H1 (cell line): ENCODE measurements at regions not wholly inside any gene's neighbourhood (a gene's known extent, or its start where the extent isn't known, plus 50 kb on each side); places are given as distances from the start of the nearest gene placed in this dataset.

Source experiments
- CTCF ChIA-PET: fragments of 300-600 bp; sonication (Branson Sonifier 250); formaldehyde crosslinking; loops from one replicate; lab custom pipeline; 2021; ENCODE audit not compliant: partially characterized antibody; lab: Charles Lee
- POLR2A ChIA-PET: fragments of 300-600 bp; sonication (Branson Sonifier 250); formaldehyde crosslinking; loops from one replicate; lab custom pipeline; 2021; ENCODE audit warnings: inconsistent platforms; ENCODE audit not compliant: partially characterized antibody; lab: Charles Lee
- DNase-seq, 2 experiments: peaks; one replicate each; pipeline versions ENCODE4 v3.0.0 to v3.0.0-alpha.2; 2010 to 2022; ENCODE audit warnings: low spot score in 2 of 2, low read depth in 1 of 2, mixed read lengths in 1 of 2
- FAIRE-seq: peaks from 2 replicates; lab custom pipeline; 2011; peaks lifted over from hg19 to GRCh38; lab: Jason Lieb, UNC
- H2AFZ ChIP-seq: 2 replicates; pipeline ENCODE4 v1.8.1; 2012; ENCODE audit warnings: low read length, inconsistent platforms
- H2AK5ac ChIP-seq: 2 replicates; pipeline ENCODE4 v1.6.1; 2013; ENCODE audit warnings: low read depth, low read length
- H2BK120ac ChIP-seq: replicated peaks from 2 replicates; pipeline ENCODE3; 2013; ENCODE audit warnings: low read depth, low read length, inconsistent platforms
- H2BK12ac ChIP-seq: 2 replicates; pipeline ENCODE4 v1.6.1; 2013; ENCODE audit warnings: low read depth, low read length
- H2BK15ac ChIP-seq: 2 replicates; pipeline ENCODE4 v1.6.1; 2013; ENCODE audit warnings: low read length
- H2BK20ac ChIP-seq: 2 replicates; pipeline ENCODE4 v1.6.1; 2013; ENCODE audit warnings: low read length
- H2BK5ac ChIP-seq: 2 replicates; pipeline ENCODE4 v1.6.1; 2013; ENCODE audit warnings: low read depth, low read length
- H3K14ac ChIP-seq: 2 replicates; pipeline ENCODE4 v1.6.1; 2013; ENCODE audit warnings: inconsistent platforms; ENCODE audit not compliant: insufficient read length
- H3K18ac ChIP-seq: 2 replicates; pipeline ENCODE4 v1.6.1; 2013; ENCODE audit warnings: low read length; ENCODE audit errors: extremely low read depth
- H3K23ac ChIP-seq: 2 replicates; pipeline ENCODE4 v1.6.1; 2013; ENCODE audit warnings: inconsistent platforms; ENCODE audit not compliant: insufficient read length
- H3K23me2 ChIP-seq: 2 replicates; pipeline ENCODE4 v1.6.1; 2013; ENCODE audit warnings: low read depth, low read length
- H3K27ac ChIP-seq: 2 replicates; pipeline ENCODE4 v1.6.1; 2011; ENCODE audit warnings: low read depth, low read length, inconsistent platforms
- H3K27me3 ChIP-seq, 4 experiments: replicated peaks in 1 of 4; 1 replicate in 1 of 4; 2 replicates in 3 of 4; pipeline versions ENCODE4 v1.6.1 to v1.8.1; 2011 to 2013; ENCODE audit warnings: low read length in 3 of 4, mild to moderate bottlenecking in 3 of 4, inconsistent platforms in 2 of 4, mixed read lengths in 2 of 4, moderate library complexity in 1 of 4; ENCODE audit not compliant: control insufficient read depth in 3 of 4, insufficient read depth in 3 of 4; ENCODE audit errors: extremely low read depth in 1 of 4
- H3K36me3 ChIP-seq, 4 experiments: 2 replicates each; pipeline versions ENCODE4 v1.6.1 to v1.8.1; 2011 to 2013; ENCODE audit warnings: mild to moderate bottlenecking in 4 of 4, low read length in 3 of 4, moderate library complexity in 2 of 4, control low read depth in 1 of 4, inconsistent platforms in 1 of 4; ENCODE audit not compliant: insufficient read depth in 4 of 4, control insufficient read depth in 2 of 4
- H3K4ac ChIP-seq: replicated peaks from 2 replicates; pipeline ENCODE3; 2013; ENCODE audit warnings: low read length, low read depth, mixed read lengths, inconsistent platforms; ENCODE audit not compliant: insufficient read length
- H3K4me1 ChIP-seq, 4 experiments: replicated peaks in 1 of 4; 1 replicate in 1 of 4; 2 replicates in 3 of 4; pipeline versions ENCODE4 v1.6.1 to v1.8.1; 2011 to 2013; ENCODE audit warnings: low read length in 3 of 4, inconsistent platforms in 2 of 4, mixed read lengths in 1 of 4; ENCODE audit not compliant: insufficient read depth in 4 of 4, control insufficient read depth in 3 of 4
- H3K4me2 ChIP-seq, 2 experiments: 2 replicates each; pipeline versions ENCODE4 v1.6.1 to v1.8.1; 2011 to 2013; ENCODE audit warnings: low read depth in 2 of 2, low read length in 2 of 2, control low read depth in 1 of 2, inconsistent platforms in 1 of 2, mild to moderate bottlenecking in 1 of 2; ENCODE audit not compliant: insufficient read depth in 1 of 2
- H3K4me3 ChIP-seq, 4 experiments: fragments of 200-600, 300-600 bp in 1 of 4; sonication (generic), shearing (Covaris generic), sonication (Bioruptor Twin) in 1 of 4; 2 replicates each; pipeline versions ENCODE4 v1.5.1 to v1.8.1; 2011 to 2016; ENCODE audit warnings: low read length in 4 of 4, low read depth in 3 of 4, control low read depth in 2 of 4, inconsistent platforms in 2 of 4, mild to moderate bottlenecking in 2 of 4, mixed read lengths in 1 of 4, moderate library complexity in 1 of 4; ENCODE audit not compliant: insufficient read depth in 2 of 4; ENCODE audit errors: extremely low read depth in 1 of 4
- H3K56ac ChIP-seq: replicated peaks from 2 replicates; pipeline ENCODE3; 2013; ENCODE audit warnings: low read depth, mild to moderate bottlenecking, mixed read lengths, low read length, inconsistent platforms; ENCODE audit not compliant: insufficient read length
- H3K79me1 ChIP-seq: 2 replicates; pipeline ENCODE4 v1.6.1; 2013; ENCODE audit warnings: low read depth, low read length, control low read depth
- H3K79me2 ChIP-seq, 2 experiments: 2 replicates each; pipeline versions ENCODE4 v1.6.1 to v1.8.1; 2012 to 2013; ENCODE audit warnings: low read length in 2 of 2, mild to moderate bottlenecking in 2 of 2, inconsistent platforms in 1 of 2; ENCODE audit not compliant: insufficient read depth in 2 of 2, control insufficient read depth in 1 of 2
- H3K9ac ChIP-seq, 4 experiments: replicated peaks in 1 of 4; 1 replicate in 1 of 4; 2 replicates in 3 of 4; pipeline versions ENCODE4 v1.6.1 to v1.8.1; 2011 to 2013; ENCODE audit warnings: low read depth in 3 of 4, low read length in 3 of 4, control low read depth in 2 of 4, mild to moderate bottlenecking in 2 of 4, moderate library complexity in 2 of 4, inconsistent platforms in 1 of 4; ENCODE audit errors: extremely low read depth in 1 of 4
- H3K9me3 ChIP-seq, 2 experiments: 2 replicates each; pipeline versions ENCODE4 v1.6.1 to v1.8.1; 2012 to 2013; ENCODE audit warnings: mild to moderate bottlenecking in 2 of 2, moderate library complexity in 2 of 2, control low read depth in 1 of 2, inconsistent platforms in 1 of 2, low read depth in 1 of 2, low read length in 1 of 2, mixed read lengths in 1 of 2; ENCODE audit not compliant: insufficient read depth in 2 of 2
- H4K20me1 ChIP-seq, 2 experiments: replicated peaks in 1 of 2; 2 replicates each; pipeline versions ENCODE3 to v1.8.1; 2011 to 2013; ENCODE audit warnings: inconsistent platforms in 2 of 2, low read length in 2 of 2, mild to moderate bottlenecking in 1 of 2; ENCODE audit not compliant: insufficient read depth in 2 of 2, control insufficient read depth in 1 of 2
- H4K5ac ChIP-seq: 2 replicates; pipeline ENCODE4 v1.6.1; 2013; ENCODE audit warnings: low read length, low read depth, mixed read lengths, inconsistent platforms; ENCODE audit not compliant: insufficient read length
- H4K8ac ChIP-seq: 2 replicates; pipeline ENCODE4 v1.8.0; 2013; ENCODE audit warnings: mild to moderate bottlenecking, moderate library complexity, low read length, inconsistent platforms; ENCODE audit not compliant: insufficient read depth; ENCODE audit errors: extremely low read depth
- H4K91ac ChIP-seq: replicated peaks from 2 replicates; pipeline ENCODE3; 2013; ENCODE audit warnings: low read length, mixed read lengths, inconsistent platforms; ENCODE audit not compliant: insufficient read length
- CHD2 ChIP-seq: IDR thresholded peaks from 2 replicates; pipeline ENCODE4 v1.6.1; 2012; ENCODE audit warnings: low read length, improper control_type of control experiment
- EP300 ChIP-seq, 2 experiments: IDR thresholded peaks; 1 replicate in 1 of 2; 2 replicates in 1 of 2; pipeline ENCODE4 v1.6.1; 2011 to 2012; ENCODE audit warnings: low read depth in 2 of 2, low read length in 2 of 2, mild to moderate bottlenecking in 2 of 2, borderline replicate concordance in 1 of 2, inconsistent platforms in 1 of 2, moderate library complexity in 1 of 2
- FOSL1 ChIP-seq: IDR thresholded peaks from 2 replicates; pipeline ENCODE4 v1.6.1; 2011; ENCODE audit warnings: mild to moderate bottlenecking, low read depth, low read length, moderate library complexity; ENCODE audit not compliant: insufficient read depth
- GABPA ChIP-seq: IDR thresholded peaks from 2 replicates; pipeline ENCODE4 v1.6.1; 2011; ENCODE audit warnings: mild to moderate bottlenecking, low read length, moderate library complexity, borderline replicate concordance; ENCODE audit not compliant: insufficient read depth
- JUN ChIP-seq: IDR thresholded peaks from 2 replicates; pipeline ENCODE4 v1.6.1; 2011; ENCODE audit warnings: low read depth, mild to moderate bottlenecking, improper control_type of control experiment, low read length
- JUND ChIP-seq: IDR thresholded peaks from 2 replicates; pipeline ENCODE4 v1.6.1; 2011; ENCODE audit warnings: mild to moderate bottlenecking, improper control_type of control experiment, low read length
- POU5F1 ChIP-seq: IDR thresholded peaks from 2 replicates; pipeline ENCODE4 v1.6.1; 2011; ENCODE audit warnings: low read depth, mild to moderate bottlenecking, low read length, moderate library complexity
- RFX5 ChIP-seq: IDR thresholded peaks from 2 replicates; pipeline ENCODE4 v1.6.1; 2011; ENCODE audit warnings: low read depth, low read length, improper control_type of control experiment, borderline replicate concordance
- SIN3A ChIP-seq, 2 experiments: IDR thresholded peaks in 1 of 2; conservative IDR thresholded peaks in 1 of 2; 2 replicates each; pipeline ENCODE4 v1.6.1; 2011 to 2012; ENCODE audit warnings: low read length in 2 of 2, improper control_type of control experiment in 1 of 2, low read depth in 1 of 2, mild to moderate bottlenecking in 1 of 2
- SIRT6 ChIP-seq: IDR thresholded peaks from one replicate; pipeline ENCODE4 v1.7.1; 2012; ENCODE audit warnings: low read length, inconsistent platforms
- SP1 ChIP-seq: IDR thresholded peaks from 2 replicates; pipeline ENCODE4 v1.6.1; 2011; ENCODE audit warnings: low read depth, low read length
- TAF7 ChIP-seq: optimal IDR thresholded peaks from 2 replicates; pipeline ENCODE3; 2011; ENCODE audit warnings: low read depth, mild to moderate bottlenecking, inconsistent platforms, low read length, moderate library complexity, borderline replicate concordance
- WGBS, 2 experiments: shearing (Covaris generic) in 1 of 2; methylation state at CpG; one replicate each; pipeline versions ENCODE4 v1.1.6 to v1.1.7; 2013 to 2015; ENCODE audit warnings: low lambda C conversion rate in 2 of 2, mixed read lengths in 2 of 2, inconsistent platforms in 1 of 2, low coverage in 1 of 2, missing lambda C conversion rate in 1 of 2; ENCODE audit not compliant: insufficient replicate concordance in 2 of 2, insufficient coverage in 1 of 2, insufficient read length in 1 of 2; ENCODE audit errors: extremely low coverage in 1 of 2, missing lambda C conversion rate in 1 of 2; 5-methylcytosine and 5-hydroxymethylcytosine counted together
- TF ChIP-seq, protein P1 (sequence below): IDR thresholded peaks from 2 replicates; pipeline ENCODE4 v1.6.1; 2012; ENCODE audit warnings: inconsistent platforms

DNA sequence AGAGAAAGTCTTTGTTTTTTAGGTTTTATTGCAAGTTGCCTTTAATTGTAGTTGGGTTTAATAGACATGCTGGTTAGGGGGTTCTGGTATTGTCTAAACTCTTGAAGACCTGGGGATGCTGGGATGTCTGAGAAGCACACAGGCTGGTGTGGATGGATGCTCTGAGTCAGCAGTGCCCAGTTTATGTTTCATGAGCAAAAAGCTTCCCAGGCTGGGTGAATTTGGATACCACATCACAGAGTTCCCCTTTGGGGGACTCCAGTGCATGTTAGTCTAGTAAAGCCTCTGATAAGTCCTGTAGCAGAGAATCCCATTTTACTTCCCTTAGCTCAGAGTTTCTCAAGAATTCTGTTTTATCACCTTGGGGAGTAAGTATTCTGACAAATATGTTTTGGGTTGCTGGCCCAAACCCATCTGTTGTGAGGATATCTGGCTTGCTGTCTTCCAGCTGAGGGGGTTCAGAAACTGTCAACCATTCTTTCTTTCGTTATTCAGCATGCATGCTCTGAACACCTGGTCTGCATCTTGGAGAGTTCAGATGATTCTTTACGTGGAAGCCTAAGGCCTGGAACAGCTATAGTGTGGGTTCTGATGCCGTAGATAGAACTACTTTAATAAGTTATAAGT is 509.1 kb downstream of the VRK1 start:
- Histone ChIP-seq H2AFZ (no peak overlapping the region), H4K8ac (no peak overlapping the region), H3K18ac (no peak overlapping the region), H4K20me1 (no peaks in the 10 kb centered on the region), H3K23me2 (no peaks in the 10 kb centered on the region), H3K9ac (no peak overlapping the region), H3K27me3 (no peaks in the 10 kb centered on the region), H2BK12ac (no peak overlapping the region), H3K4me3 (no peak overlapping the region), H2BK120ac (no peak overlapping the region), H3K14ac (no peak overlapping the region), H4K5ac (no peak overlapping the region), H3K23ac (no peak overlapping the region), H2BK20ac (no peak overlapping the region), H3K36me3 (no peaks in the 10 kb centered on the region), H2BK15ac (no peak overlapping the region), H4K91ac (no peak overlapping the region), H2BK5ac (no peak overlapping the region), H2AK5ac (no peak overlapping the region), H3K56ac (no peak overlapping the region), H3K4me1 (peaks cover 0 to 2% (median 0%) of the 10 kb centered on the region in 4 experiments; a peak in 1 of 7 replicates), H3K27ac (no peak overlapping the region), H3K9me3 (no peaks in the 10 kb centered on the region), H3K79me2 (no peaks in the 10 kb centered on the region), H3K79me1 (no peaks in the 10 kb centered on the region), H3K4me2 (no peak overlapping the region), H3K4ac (no peak overlapping the region)
- 94% methylated on average over 3 of the region's 3 CpGs; no CpG with 5 or more reads in 1 of the 2 experiments for WGBS, 2 experiments
- FAIRE-seq (no peak), DNase-seq (no peak)
- ChIA-PET CTCF (interaction anchor here (0.8 to 2.4 kb wide), 5 partner anchors 8 to 340 kb away, joined by 3 to 16 read pairs (median 4); no protein-coding TSS in a partner anchor), POLR2A (no interaction called here)
- TF ChIP-seq CHD2 (no peak), SIN3A (conservative IDR thresholded peaks at IDR 0.05 in 1 of 2, IDR thresholded peaks at IDR 0.05 in 1 of 2; ENCODE audit: low read depth in 1 of 2, low read length in 2 of 2) (no peak), TAF7 (no peak), JUND (no peak), SIRT6 (no peak), RFX5 (no peak), EP300 (IDR thresholded peaks at IDR 0.05; ENCODE audit: borderline replicate concordance in 1 of 2, low read depth in 2 of 2, low read length in 2 of 2) (no peak), JUN (no peak), SP1 (no peak), GABPA (no peak), POU5F1 (no peak), FOSL1 (no peak)
- TF ChIP-seq, protein P1, sequence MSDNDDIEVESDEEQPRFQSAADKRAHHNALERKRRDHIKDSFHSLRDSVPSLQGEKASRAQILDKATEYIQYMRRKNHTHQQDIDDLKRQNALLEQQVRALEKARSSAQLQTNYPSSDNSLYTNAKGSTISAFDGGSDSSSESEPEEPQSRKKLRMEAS, result no peak
